ENCODE measurements at regions not wholly inside any gene's neighbourhood (a gene's known extent, or its start where the extent isn't known, plus 50 kb on each side); places are given as distances from the start of the nearest gene placed in this dataset.

- no peak for TF ChIP-seq CTCF (IDR thresholded peaks at IDR 0.05; ENCODE audit: low read depth, low read length, poor library complexity, severe bottlenecking)
- no peak for TF ChIP-seq EZH2phosphoT487 (IDR thresholded peaks at IDR 0.05; ENCODE audit: borderline replicate concordance, low read length)
Observed at GRCh38 chr7:51727441-51727840, 410.8 kb upstream of the COBL start.

Measured in DOHH2 (cell line).